Activated CD8-positive, alpha-beta memory T cell treated with anti-CD3 and anti-CD28 coated beads for 24 hours (primary cell): ENCODE measurements at regions not wholly inside any gene's neighbourhood (a gene's known extent, or its start where the extent isn't known, plus 50 kb on each side); places are given as distances from the start of the nearest gene placed in this dataset.
"Not testable (repeated sequence)": the region's sequence is repeated elsewhere in the genome, so short reads cannot be mapped to it uniquely, and the experiment has no call there.

Source experiments
- DNase-seq: peaks from one replicate; pipeline ENCODE4 v3.0.0-alpha.2; 2020

GRCh38 chr11:72525466-72525865, 91.1 kb upstream of the CLPB start:
- DNase-seq: no peak

GRCh38 chr11:72524711-72525110, 90.4 kb upstream of the CLPB start:
- no peak for DNase-seq

GRCh38 chr11:72523991-72524390, 89.7 kb upstream of the CLPB start:
- DNase-seq: no peak

- no peak for DNase-seq
Observed at GRCh38 chr11:72522186-72522585, 87.9 kb upstream of the CLPB start.

- DNase-seq: no peak
Observed at GRCh38 chr11:72521664-72522063, 87.3 kb upstream of the CLPB start.

GRCh38 chr11:72520815-72521214, 86.5 kb upstream of the CLPB start:
- DNase-seq: no peak

- DNase-seq: not testable (repeated sequence)
Observed at GRCh38 chr11:72519882-72520281, 85.6 kb upstream of the CLPB start.

- DNase-seq: peak; percentile 63
Observed at GRCh38 chr11:72519220-72519881, 85.0 kb upstream of the CLPB start.

GRCh38 chr11:72514331-72514730, 80.0 kb upstream of the CLPB start:
- DNase-seq: no peak

- DNase-seq: no peak
Observed at GRCh38 chr11:72513411-72513810, 79.1 kb upstream of the CLPB start.

- DNase-seq: no peak
Observed at GRCh38 chr11:72512956-72513355, 78.6 kb upstream of the CLPB start.

GRCh38 chr11:72511393-72512047, 77.2 kb upstream of the CLPB start:
- no peak for DNase-seq

GRCh38 chr11:72507050-72507449, 72.7 kb upstream of the CLPB start:
- DNase-seq: no peak

GRCh38 chr11:72497731-72498130, 63.4 kb upstream of the CLPB start:
- no peak for DNase-seq

- DNase-seq: no peak
Observed at GRCh38 chr11:72494109-72494429, 59.7 kb upstream of the CLPB start.

- DNase-seq: no peak
Observed at GRCh38 chr11:72493426-72494108, 59.2 kb upstream of the CLPB start.

- no peak for DNase-seq
Observed at GRCh38 chr11:72491001-72491400, 56.7 kb upstream of the CLPB start.
